ENCODE measurements at regions not wholly inside any gene's neighbourhood (a gene's known extent, or its start where the extent isn't known, plus 50 kb on each side); places are given as distances from the start of the nearest gene placed in this dataset.

DNA sequence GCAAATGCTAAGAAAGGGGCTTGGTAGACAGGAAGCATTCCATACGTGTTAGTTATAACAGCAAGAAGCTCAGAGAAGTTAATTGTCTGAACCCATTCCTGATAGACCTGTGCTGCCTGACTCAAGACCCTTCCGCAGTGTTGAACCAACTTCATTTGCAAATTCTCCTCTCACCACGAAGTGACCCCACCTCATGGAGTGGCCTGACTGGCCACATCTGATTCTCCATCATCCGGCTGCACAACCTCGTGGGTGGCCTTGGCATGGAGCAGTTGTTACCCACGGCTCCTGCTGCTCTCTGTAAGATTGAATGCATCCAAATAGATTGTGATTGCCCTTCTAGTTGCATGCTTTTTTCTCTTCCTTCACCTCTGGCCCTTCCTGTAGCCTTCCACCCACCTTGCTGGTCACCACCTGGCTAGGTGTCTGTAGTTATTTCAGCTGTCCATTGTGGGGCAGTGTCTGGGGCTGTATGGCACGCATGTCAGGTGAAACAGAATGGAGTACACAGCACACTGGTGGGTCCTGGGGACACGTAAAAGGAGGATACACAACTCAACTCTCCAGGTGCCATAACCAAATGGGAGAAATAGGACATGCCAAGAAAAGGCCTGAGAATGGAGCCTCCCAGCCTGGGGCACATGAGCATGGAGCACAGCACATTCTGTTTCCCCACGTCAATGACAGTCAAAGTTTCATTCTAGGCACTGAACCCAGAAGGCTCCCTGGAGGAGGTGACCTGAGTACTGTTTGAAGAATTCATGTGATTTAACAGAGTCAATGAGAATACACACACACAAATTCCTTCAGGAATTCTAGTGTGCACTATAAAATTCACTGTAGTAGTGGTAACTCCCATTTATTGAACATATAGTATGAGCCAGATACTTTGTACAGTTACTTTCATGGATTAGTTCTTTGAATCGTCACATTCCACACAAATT is 70.5 kb upstream of the PTCH1 start (continued):
- TF ChIP-seq, protein P1, sequence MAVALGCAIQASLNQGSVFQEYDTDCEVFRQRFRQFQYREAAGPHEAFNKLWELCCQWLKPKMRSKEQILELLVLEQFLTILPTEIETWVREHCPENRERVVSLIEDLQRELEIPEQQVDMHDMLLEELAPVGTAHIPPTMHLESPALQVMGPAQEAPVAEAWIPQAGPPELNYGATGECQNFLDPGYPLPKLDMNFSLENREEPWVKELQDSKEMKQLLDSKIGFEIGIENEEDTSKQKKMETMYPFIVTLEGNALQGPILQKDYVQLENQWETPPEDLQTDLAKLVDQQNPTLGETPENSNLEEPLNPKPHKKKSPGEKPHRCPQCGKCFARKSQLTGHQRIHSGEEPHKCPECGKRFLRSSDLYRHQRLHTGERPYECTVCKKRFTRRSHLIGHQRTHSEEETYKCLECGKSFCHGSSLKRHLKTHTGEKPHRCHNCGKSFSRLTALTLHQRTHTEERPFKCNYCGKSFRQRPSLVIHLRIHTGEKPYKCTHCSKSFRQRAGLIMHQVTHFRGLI (tag by site-specific recombination; IDR thresholded peaks at IDR 0.05), result no peak
- TF ChIP-seq, protein P2, sequence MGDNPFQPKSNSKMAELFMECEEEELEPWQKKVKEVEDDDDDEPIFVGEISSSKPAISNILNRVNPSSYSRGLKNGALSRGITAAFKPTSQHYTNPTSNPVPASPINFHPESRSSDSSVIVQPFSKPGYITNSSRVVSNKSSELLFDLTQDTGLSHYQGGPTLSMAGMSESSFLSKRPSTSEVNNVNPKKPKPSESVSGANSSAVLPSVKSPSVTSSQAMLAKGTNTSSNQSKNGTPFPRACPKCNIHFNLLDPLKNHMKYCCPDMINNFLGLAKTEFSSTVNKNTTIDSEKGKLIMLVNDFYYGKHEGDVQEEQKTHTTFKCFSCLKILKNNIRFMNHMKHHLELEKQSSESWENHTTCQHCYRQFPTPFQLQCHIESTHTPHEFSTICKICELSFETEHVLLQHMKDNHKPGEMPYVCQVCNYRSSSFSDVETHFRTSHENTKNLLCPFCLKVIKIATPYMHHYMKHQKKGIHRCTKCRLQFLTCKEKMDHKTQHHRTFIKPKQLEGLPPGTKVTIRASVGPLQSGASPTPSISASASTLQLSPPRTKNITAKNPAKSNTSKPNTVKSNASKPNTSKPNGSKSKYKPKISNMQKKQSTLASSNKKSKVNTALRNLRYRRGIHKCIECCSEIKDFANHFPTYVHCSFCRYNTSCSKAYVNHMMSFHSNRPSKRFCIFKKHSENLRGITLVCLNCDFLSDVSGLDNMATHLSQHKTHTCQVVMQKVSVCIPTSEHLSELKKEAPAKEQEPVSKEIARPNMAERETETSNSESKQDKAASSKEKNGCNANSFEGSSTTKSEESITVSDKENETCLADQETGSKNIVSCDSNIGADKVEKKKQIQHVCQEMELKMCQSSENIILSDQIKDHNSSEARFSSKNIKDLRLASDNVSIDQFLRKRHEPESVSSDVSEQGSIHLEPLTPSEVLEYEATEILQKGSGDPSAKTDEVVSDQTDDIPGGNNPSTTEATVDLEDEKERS (tag by site-specific recombination; IDR thresholded peaks at IDR 0.05), result no peak
- TF ChIP-seq ZBTB1 (tag by site-specific recombination; IDR thresholded peaks at IDR 0.05) (no peak), ZNF585B (tag by site-specific recombination; IDR thresholded peaks at IDR 0.05) (no peak), HOXD13 (CRISPR knock-in tag; IDR thresholded peaks at IDR 0.05; ENCODE audit: borderline replicate concordance) (no peak), ZBTB7A (tag by site-specific recombination; IDR thresholded peaks at IDR 0.05; ENCODE audit: low read depth) (no peak), ZFP37 (tag by site-specific recombination; IDR thresholded peaks at IDR 0.05) (no peak), ZNF76 (tag by site-specific recombination; IDR thresholded peaks at IDR 0.05; ENCODE audit: borderline replicate concordance, low read depth) (no peak)
- TF ChIP-seq, protein P3, sequence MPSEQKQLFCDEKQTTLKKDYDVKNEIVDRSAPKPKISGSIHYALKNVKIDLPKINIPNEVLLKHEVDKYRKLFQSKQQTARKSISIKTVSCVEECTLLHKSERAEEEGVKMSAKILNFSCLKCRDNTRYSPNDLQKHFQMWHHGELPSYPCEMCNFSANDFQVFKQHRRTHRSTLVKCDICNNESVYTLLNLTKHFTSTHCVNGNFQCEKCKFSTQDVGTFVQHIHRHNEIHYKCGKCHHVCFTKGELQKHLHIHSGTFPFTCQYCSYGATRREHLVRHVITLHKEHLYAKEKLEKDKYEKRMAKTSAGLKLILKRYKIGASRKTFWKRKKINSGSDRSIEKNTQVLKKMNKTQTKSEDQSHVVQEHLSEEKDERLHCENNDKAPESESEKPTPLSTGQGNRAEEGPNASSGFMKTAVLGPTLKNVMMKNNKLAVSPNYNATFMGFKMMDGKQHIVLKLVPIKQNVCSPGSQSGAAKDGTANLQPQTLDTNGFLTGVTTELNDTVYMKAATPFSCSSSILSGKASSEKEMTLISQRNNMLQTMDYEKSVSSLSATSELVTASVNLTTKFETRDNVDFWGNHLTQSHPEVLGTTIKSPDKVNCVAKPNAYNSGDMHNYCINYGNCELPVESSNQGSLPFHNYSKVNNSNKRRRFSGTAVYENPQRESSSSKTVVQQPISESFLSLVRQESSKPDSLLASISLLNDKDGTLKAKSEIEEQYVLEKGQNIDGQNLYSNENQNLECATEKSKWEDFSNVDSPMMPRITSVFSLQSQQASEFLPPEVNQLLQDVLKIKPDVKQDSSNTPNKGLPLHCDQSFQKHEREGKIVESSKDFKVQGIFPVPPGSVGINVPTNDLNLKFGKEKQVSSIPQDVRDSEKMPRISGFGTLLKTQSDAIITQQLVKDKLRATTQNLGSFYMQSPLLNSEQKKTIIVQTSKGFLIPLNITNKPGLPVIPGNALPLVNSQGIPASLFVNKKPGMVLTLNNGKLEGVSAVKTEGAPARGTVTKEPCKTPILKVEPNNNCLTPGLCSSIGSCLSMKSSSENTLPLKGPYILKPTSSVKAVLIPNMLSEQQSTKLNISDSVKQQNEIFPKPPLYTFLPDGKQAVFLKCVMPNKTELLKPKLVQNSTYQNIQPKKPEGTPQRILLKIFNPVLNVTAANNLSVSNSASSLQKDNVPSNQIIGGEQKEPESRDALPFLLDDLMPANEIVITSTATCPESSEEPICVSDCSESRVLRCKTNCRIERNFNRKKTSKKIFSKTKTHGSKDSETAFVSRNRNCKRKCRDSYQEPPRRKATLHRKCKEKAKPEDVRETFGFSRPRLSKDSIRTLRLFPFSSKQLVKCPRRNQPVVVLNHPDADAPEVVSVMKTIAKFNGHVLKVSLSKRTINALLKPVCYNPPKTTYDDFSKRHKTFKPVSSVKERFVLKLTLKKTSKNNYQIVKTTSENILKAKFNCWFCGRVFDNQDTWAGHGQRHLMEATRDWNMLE (tag by site-specific recombination; conservative IDR thresholded peaks at IDR 0.05; ENCODE audit: low read depth), result no peak
- TF ChIP-seq, protein P4, sequence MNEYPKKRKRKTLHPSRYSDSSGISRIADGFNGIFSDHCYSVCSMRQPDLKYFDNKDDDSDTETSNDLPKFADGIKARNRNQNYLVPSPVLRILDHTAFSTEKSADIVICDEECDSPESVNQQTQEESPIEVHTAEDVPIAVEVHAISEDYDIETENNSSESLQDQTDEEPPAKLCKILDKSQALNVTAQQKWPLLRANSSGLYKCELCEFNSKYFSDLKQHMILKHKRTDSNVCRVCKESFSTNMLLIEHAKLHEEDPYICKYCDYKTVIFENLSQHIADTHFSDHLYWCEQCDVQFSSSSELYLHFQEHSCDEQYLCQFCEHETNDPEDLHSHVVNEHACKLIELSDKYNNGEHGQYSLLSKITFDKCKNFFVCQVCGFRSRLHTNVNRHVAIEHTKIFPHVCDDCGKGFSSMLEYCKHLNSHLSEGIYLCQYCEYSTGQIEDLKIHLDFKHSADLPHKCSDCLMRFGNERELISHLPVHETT (tag by site-specific recombination; IDR thresholded peaks at IDR 0.05), result no peak

DNA sequence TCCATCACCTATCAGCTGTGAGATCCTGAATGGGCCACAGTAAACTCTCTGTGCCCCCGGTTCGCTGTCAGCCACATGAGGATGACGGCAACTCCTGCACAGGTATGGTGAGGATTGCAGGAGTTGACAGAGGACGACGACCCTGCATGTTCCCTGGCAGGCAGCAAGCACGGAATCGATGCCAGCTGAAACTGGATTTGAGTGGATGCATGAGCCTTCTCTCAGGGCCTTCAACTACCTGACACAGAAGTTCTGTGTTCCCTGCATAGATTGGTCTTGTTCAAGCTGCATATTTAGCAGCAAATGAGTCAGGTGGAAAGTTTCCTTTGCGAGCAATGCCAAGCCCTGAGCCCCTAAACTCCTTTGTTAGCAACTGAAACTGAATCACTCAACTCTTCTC is 69.6 kb upstream of the PTCH1 start:
- POLR2A ChIA-PET, result interaction anchor here (0.9 kb wide), 1 partner anchor 20 kb away, joined by 3 read pairs; no protein-coding TSS in a partner anchor
- Histone ChIP-seq H3K36me3 (ENCODE audit: control insufficient read depth in 2 of 2, insufficient read depth in 1 of 2, low read length in 2 of 2) (no peaks in the 10 kb centered on the region), H3K27ac (ENCODE audit: extremely low read depth, low read depth, low read length) (no peak overlapping the region), H3K4me3 (ENCODE audit: low read depth, low read length) (no peak overlapping the region), H3K4me1 (ENCODE audit: control insufficient read depth, insufficient read depth, low read length) (peaks cover 7% of the 10 kb centered on the region), H3K9me3 (ENCODE audit: control insufficient read depth, insufficient read depth, low read depth, low read length) (no peaks in the 10 kb centered on the region)
- CTCF ChIA-PET, result no interaction called here
- TF ChIP-seq, protein P5, sequence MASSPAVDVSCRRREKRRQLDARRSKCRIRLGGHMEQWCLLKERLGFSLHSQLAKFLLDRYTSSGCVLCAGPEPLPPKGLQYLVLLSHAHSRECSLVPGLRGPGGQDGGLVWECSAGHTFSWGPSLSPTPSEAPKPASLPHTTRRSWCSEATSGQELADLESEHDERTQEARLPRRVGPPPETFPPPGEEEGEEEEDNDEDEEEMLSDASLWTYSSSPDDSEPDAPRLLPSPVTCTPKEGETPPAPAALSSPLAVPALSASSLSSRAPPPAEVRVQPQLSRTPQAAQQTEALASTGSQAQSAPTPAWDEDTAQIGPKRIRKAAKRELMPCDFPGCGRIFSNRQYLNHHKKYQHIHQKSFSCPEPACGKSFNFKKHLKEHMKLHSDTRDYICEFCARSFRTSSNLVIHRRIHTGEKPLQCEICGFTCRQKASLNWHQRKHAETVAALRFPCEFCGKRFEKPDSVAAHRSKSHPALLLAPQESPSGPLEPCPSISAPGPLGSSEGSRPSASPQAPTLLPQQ (tag by site-specific recombination; IDR thresholded peaks at IDR 0.05), result no peak
- no peak for TF ChIP-seq ZNF837 (tag by site-specific recombination; IDR thresholded peaks at IDR 0.05)
- TF ChIP-seq, protein P2 (tag by site-specific recombination; IDR thresholded peaks at IDR 0.05), result no peak
- TF ChIP-seq, protein P6, sequence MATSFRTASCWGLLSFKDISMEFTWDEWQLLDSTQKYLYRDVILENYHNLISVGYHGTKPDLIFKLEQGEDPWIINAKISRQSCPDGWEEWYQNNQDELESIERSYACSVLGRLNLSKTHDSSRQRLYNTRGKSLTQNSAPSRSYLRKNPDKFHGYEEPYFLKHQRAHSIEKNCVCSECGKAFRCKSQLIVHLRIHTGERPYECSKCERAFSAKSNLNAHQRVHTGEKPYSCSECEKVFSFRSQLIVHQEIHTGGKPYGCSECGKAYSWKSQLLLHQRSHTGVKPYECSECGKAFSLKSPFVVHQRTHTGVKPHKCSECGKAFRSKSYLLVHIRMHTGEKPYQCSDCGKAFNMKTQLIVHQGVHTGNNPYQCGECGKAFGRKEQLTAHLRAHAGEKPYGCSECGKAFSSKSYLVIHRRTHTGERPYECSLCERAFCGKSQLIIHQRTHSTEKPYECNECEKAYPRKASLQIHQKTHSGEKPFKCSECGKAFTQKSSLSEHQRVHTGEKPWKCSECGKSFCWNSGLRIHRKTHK (tag by site-specific recombination; IDR thresholded peaks at IDR 0.05), result no peak
- no peak for TF ChIP-seq ZNF24 (tag by site-specific recombination; IDR thresholded peaks at IDR 0.05)
- TF ChIP-seq ZNF214 (tag by site-specific recombination; IDR thresholded peaks at IDR 0.05; ENCODE audit: borderline replicate concordance), result no peak
